ENCODE measurements at regions not wholly inside any gene's neighbourhood (a gene's known extent, or its start where the extent isn't known, plus 50 kb on each side); places are given as distances from the start of the nearest gene placed in this dataset.
"Not testable (repeated sequence)": the region's sequence is repeated elsewhere in the genome, so short reads cannot be mapped to it uniquely, and the experiment has no call there.

GRCh38 chr7:15057272-15057671 lies 154.7 kb upstream of the DGKB start:
- DNase-seq (ENCODE audit: low read depth in 4 of 4, low spot score in 3 of 4), result no peak

GRCh38 chr7:15054304-15054703 lies 151.8 kb upstream of the DGKB start:
- not testable (repeated sequence) for DNase-seq (ENCODE audit: low read depth in 4 of 4, low spot score in 3 of 4)

- DNase-seq (ENCODE audit: low read depth in 4 of 4, low spot score in 3 of 4), result no peak
Observed at GRCh38 chr7:15049157-15049556, 146.6 kb upstream of the DGKB start.

GRCh38 chr7:15046861-15047260 lies 144.3 kb upstream of the DGKB start:
- DNase-seq (ENCODE audit: low read depth in 4 of 4, low spot score in 3 of 4), result no peak

- DNase-seq (ENCODE audit: low read depth in 4 of 4, low spot score in 3 of 4), result no peak
Observed at GRCh38 chr7:15043931-15044330, 141.4 kb upstream of the DGKB start.

- no peak for DNase-seq (ENCODE audit: low read depth in 4 of 4, low spot score in 3 of 4)
Observed at GRCh38 chr7:15042285-15043065, 139.9 kb upstream of the DGKB start.

GRCh38 chr7:15041226-15041625 lies 138.7 kb upstream of the DGKB start:
- no peak for DNase-seq (ENCODE audit: low read depth in 4 of 4, low spot score in 3 of 4)

GRCh38 chr7:15035814-15036213 lies 133.3 kb upstream of the DGKB start:
- DNase-seq (ENCODE audit: low read depth in 4 of 4, low spot score in 3 of 4), result no peak

- no peak for DNase-seq (ENCODE audit: low read depth in 4 of 4, low spot score in 3 of 4)
Observed at GRCh38 chr7:15033039-15033438, 130.5 kb upstream of the DGKB start.

GRCh38 chr7:15018981-15019380 lies 116.4 kb upstream of the DGKB start:
- no peak for DNase-seq (ENCODE audit: low read depth in 4 of 4, low spot score in 3 of 4)

GRCh38 chr7:15016766-15017165 lies 114.2 kb upstream of the DGKB start:
- peak in 2 of 4 donors; percentile 7 to 17 for DNase-seq (ENCODE audit: low read depth in 4 of 4, low spot score in 3 of 4)

GRCh38 chr7:15016315-15016667 lies 113.7 kb upstream of the DGKB start:
- no peak for DNase-seq (ENCODE audit: low read depth in 4 of 4, low spot score in 3 of 4)

- DNase-seq (ENCODE audit: low read depth in 4 of 4, low spot score in 3 of 4), result peak; percentile 54 to 79 (median 68)
Observed at GRCh38 chr7:15015545-15016314, 113.2 kb upstream of the DGKB start.

- no peak for DNase-seq (ENCODE audit: low read depth in 4 of 4, low spot score in 3 of 4)
Observed at GRCh38 chr7:15012135-15012534, 109.6 kb upstream of the DGKB start.

GRCh38 chr7:15011289-15011688 lies 108.7 kb upstream of the DGKB start:
- no peak for DNase-seq (ENCODE audit: low read depth in 4 of 4, low spot score in 3 of 4)

- DNase-seq (ENCODE audit: low read depth in 4 of 4, low spot score in 3 of 4), result no peak
Observed at GRCh38 chr7:15007507-15007906, 105.0 kb upstream of the DGKB start.

GRCh38 chr7:15005672-15006071 lies 103.1 kb upstream of the DGKB start:
- DNase-seq (ENCODE audit: low read depth in 4 of 4, low spot score in 3 of 4), result no peak

GRCh38 chr7:15000157-15000556 lies 97.6 kb upstream of the DGKB start:
- DNase-seq (ENCODE audit: low read depth in 4 of 4, low spot score in 3 of 4), result no peak

GRCh38 chr7:14999331-14999730 lies 96.8 kb upstream of the DGKB start:
- DNase-seq (ENCODE audit: low read depth in 4 of 4, low spot score in 3 of 4), result no peak

- no peak for DNase-seq (ENCODE audit: low read depth in 4 of 4, low spot score in 3 of 4)
Observed at GRCh38 chr7:14995774-14996173, 93.2 kb upstream of the DGKB start.

- no peak for DNase-seq (ENCODE audit: low read depth in 4 of 4, low spot score in 3 of 4)
Observed at GRCh38 chr7:14988941-14989340, 86.4 kb upstream of the DGKB start.

GRCh38 chr7:14978687-14979086 lies 76.1 kb upstream of the DGKB start:
- no peak for DNase-seq (ENCODE audit: low read depth in 4 of 4, low spot score in 3 of 4)

All from right renal pelvis (tissue), 4 donors.